Type B pancreatic cell (in vitro differentiated cells): ENCODE measurements at regions not wholly inside any gene's neighbourhood (a gene's known extent, or its start where the extent isn't known, plus 50 kb on each side); places are given as distances from the start of the nearest gene placed in this dataset.

Experiments used
- DNase-seq: peaks from one replicate; pipeline ENCODE4 v3.0.0; 2021; ENCODE audit warnings: mixed read lengths; ENCODE audit not compliant: unreplicated experiment; ENCODE audit errors: extremely low spot score
- H3K27ac Mint-ChIP-seq: 2 replicates; pipeline ENCODE4 v1.8.0; 2021; ENCODE audit warnings: mild to moderate bottlenecking, mixed read lengths
- H3K27me3 Mint-ChIP-seq: 2 replicates; pipeline ENCODE4 v1.8.0; 2021; ENCODE audit warnings: mixed read lengths
- H3K36me3 Mint-ChIP-seq: 2 replicates; pipeline ENCODE4 v1.8.0; 2021; ENCODE audit warnings: mixed read lengths
- H3K4me1 Mint-ChIP-seq: one replicate; pipeline ENCODE4 v1.8.0; 2021; ENCODE audit warnings: mixed read lengths; ENCODE audit not compliant: unreplicated experiment
- H3K4me3 Mint-ChIP-seq: 2 replicates; pipeline ENCODE4 v1.8.0; 2021; ENCODE audit warnings: mild to moderate bottlenecking, mixed read lengths
- H3K9me3 Mint-ChIP-seq: 2 replicates; pipeline ENCODE4 v1.8.0; 2021; ENCODE audit warnings: mixed read lengths
- TF ChIP-seq, protein P1 (sequence below): fragments of 200-600 bp; sonication (generic); conservative IDR thresholded peaks from 2 replicates; pipeline ENCODE4 v1.5.0; 2021; ENCODE audit warnings: antibody characterized with exemption, mild to moderate bottlenecking

DNA sequence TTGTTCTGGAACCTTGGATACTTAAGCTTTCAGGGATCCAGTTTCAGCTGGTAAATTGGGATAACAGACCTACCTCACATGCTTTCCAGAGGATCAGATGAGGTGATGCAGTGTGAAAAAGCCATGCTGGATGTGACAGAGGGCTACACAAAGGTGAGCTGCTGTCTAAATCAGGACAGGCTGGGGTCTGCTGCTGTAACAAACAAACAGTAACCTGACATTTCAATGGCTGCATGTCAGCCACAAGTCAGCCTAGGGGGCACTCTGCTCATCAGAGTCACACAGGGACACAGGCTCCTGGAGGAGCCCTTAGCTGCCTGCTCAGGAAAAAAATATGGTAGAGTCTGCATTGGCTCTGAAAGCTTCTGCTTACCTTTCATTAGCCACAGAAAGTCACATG is 66.7 kb upstream of the EGFLAM start:
- TF ChIP-seq, protein P1, sequence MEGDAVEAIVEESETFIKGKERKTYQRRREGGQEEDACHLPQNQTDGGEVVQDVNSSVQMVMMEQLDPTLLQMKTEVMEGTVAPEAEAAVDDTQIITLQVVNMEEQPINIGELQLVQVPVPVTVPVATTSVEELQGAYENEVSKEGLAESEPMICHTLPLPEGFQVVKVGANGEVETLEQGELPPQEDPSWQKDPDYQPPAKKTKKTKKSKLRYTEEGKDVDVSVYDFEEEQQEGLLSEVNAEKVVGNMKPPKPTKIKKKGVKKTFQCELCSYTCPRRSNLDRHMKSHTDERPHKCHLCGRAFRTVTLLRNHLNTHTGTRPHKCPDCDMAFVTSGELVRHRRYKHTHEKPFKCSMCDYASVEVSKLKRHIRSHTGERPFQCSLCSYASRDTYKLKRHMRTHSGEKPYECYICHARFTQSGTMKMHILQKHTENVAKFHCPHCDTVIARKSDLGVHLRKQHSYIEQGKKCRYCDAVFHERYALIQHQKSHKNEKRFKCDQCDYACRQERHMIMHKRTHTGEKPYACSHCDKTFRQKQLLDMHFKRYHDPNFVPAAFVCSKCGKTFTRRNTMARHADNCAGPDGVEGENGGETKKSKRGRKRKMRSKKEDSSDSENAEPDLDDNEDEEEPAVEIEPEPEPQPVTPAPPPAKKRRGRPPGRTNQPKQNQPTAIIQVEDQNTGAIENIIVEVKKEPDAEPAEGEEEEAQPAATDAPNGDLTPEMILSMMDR: no peak
- DNase-seq: no peak
- peaks cover 10% of the 10 kb centered on the region for H3K4me1 Mint-ChIP-seq
- no peak overlapping the region for H3K4me3 Mint-ChIP-seq
- no peaks in the 10 kb centered on the region for H3K9me3 Mint-ChIP-seq
- H3K36me3 Mint-ChIP-seq: no peaks in the 10 kb centered on the region
- H3K27me3 Mint-ChIP-seq: peaks cover 48% of the 10 kb centered on the region
- H3K27ac Mint-ChIP-seq: no peak overlapping the region

DNA sequence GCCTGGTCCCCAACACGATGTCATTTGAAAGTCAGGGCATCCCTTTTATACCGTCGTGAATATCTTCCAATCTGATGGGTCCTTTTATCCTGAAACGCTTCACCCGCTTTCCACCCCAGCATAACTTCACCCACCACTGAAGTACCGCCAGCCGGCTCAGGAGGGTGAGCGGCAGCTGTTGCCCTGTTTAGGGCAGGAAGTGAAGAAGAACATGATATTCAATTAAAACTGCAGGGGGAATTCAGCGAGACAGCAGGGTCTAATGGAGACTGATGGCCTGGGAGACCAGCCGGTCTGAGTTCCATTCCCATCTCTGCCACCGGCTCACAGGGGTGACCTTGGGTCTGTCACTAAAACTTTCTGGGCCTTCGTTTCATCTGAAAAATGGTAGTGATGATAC is 68.2 kb upstream of the EGFLAM start:
- TF ChIP-seq, protein P1: no peak
- Mint-ChIP-seq H3K27me3 (peaks cover 36% of the 10 kb centered on the region), H3K9me3 (no peaks in the 10 kb centered on the region), H3K27ac (no peak overlapping the region), H3K4me1 (peaks cover 10% of the 10 kb centered on the region), H3K4me3 (no peak overlapping the region), H3K36me3 (no peaks in the 10 kb centered on the region)
- no peak for DNase-seq

DNA sequence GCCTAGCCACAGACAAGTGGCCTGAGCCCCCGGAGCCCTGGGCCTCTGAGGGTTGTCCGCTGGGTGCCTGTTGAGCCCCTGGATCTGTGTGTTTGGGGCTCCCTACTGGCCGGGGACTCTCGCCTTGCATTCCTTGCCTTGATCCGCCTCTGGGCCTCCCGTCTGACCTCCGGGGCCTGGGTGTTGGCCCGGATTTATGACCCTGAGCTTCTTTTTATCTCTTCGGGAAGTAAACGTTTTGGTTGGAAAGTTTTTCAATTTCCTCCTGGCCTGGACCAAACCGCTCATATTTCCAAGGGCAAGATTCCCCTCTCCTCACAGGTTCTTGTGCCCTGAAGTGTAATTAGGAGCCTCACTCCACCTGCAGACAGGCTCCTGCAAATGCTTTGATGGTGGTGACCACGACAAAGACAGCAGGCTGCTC is 69.3 kb upstream of the EGFLAM start:
- DNase-seq: no peak
- H3K36me3 Mint-ChIP-seq: no peaks in the 10 kb centered on the region
- H3K27ac Mint-ChIP-seq: no peak overlapping the region
- peaks cover 10% of the 10 kb centered on the region for H3K4me1 Mint-ChIP-seq
- H3K4me3 Mint-ChIP-seq: no peak overlapping the region
- H3K9me3 Mint-ChIP-seq: no peaks in the 10 kb centered on the region
- H3K27me3 Mint-ChIP-seq: peaks cover 26% of the 10 kb centered on the region
- TF ChIP-seq, protein P1: no peak

DNA sequence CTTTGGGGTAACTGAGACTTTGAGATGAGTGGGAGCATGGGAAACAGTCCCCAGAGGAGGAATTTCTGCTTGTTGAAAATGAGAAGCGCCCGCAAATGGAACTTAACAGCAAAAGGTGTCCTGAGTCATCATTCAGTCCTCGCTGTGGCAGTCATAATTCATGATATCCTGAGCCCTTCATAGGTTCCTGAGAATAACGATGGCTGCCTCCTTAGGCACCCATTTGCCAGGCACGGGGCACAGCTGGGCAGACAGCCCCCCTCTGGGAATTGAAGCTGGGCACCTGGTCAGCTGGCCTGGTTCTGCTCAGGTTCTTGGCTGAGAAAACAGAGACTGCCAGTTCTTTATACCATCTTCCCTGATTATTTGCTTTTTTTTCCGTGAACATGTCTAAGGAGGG is 69.8 kb upstream of the EGFLAM start:
- TF ChIP-seq, protein P1: no peak
- Mint-ChIP-seq H3K4me1 (peaks cover 10% of the 10 kb centered on the region), H3K27me3 (peaks cover 21% of the 10 kb centered on the region), H3K36me3 (no peaks in the 10 kb centered on the region), H3K27ac (no peak overlapping the region), H3K4me3 (no peak overlapping the region), H3K9me3 (no peaks in the 10 kb centered on the region)
- no peak for DNase-seq

DNA sequence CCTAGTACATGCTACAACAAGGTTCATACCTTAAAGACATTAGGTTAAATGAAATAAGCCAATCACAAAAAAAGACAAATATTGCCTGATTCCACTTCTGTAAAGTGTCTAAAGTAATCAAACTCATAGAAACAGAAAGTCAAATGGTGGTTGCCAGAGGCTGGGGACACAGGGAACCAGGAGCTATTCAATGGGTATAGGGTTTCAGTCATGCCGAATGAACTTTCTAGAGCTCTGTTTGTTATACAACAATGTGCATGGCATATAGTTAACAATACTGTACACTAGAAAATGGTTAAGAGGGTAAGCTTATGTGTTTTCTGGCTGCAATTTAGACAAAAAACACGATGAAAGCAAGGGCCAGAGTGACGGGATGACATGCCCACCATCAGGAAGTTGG is 70.8 kb upstream of the EGFLAM start:
- TF ChIP-seq, protein P1: no peak
- H3K4me3 Mint-ChIP-seq: no peak overlapping the region
- H3K27ac Mint-ChIP-seq: no peak overlapping the region
- no peaks in the 10 kb centered on the region for H3K9me3 Mint-ChIP-seq
- H3K36me3 Mint-ChIP-seq: no peaks in the 10 kb centered on the region
- peaks cover 13% of the 10 kb centered on the region for H3K27me3 Mint-ChIP-seq
- peaks cover 7% of the 10 kb centered on the region for H3K4me1 Mint-ChIP-seq
- no peak for DNase-seq

DNA sequence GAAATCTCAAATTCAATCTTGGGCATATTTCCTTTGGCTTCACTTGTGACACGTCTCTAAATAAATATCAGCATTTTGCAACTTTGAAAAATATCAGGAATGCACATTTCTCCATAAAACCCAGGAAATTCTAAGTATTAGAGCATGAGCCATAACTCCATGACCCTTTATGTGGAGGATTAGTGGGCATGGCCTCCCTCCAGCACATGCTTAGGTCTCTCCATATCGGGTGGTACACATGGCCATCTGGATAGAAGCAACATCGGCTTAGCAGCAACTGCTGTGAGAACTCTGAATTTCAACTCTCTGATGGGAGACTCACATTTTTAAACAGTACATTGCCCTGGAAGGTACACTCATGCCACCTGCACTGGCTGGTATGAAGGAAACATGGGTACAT is 73.7 kb upstream of the EGFLAM start:
- H3K4me3 Mint-ChIP-seq: no peak overlapping the region

More for the DNA sequence above, 73.7 kb upstream of the EGFLAM start:
- TF ChIP-seq, protein P1: no peak
- Mint-ChIP-seq H3K27me3 (no peaks in the 10 kb centered on the region), H3K4me1 (peaks cover 2% of the 10 kb centered on the region), H3K36me3 (no peaks in the 10 kb centered on the region), H3K9me3 (no peaks in the 10 kb centered on the region), H3K27ac (no peak overlapping the region)
- no peak for DNase-seq
